Peyer's patch (tissue), 4 donors: ENCODE measurements at regions not wholly inside any gene's neighbourhood (a gene's known extent, or its start where the extent isn't known, plus 50 kb on each side); places are given as distances from the start of the nearest gene placed in this dataset.

Experiments
- POLR2A ChIP-seq, 2 donors: fragments of 450-650 bp; IDR thresholded peaks; one replicate each; pipeline ENCODE4 v1.5.1; 2017; ENCODE audit warnings: antibody characterized with exemption in 2 of 2, mild to moderate bottlenecking in 2 of 2, moderate library complexity in 2 of 2
- TF ChIP-seq, protein P1 (sequence below), 6 experiments: fragments of 450-650 bp in 4 of 6; fragments of 200-600 bp in 2 of 6; sonication (generic) in 1 of 6; IDR thresholded peaks; one replicate each; pipeline ENCODE4 v1.5.1; 2017 to 2019; ENCODE audit warnings: antibody characterized with exemption in 6 of 6, mild to moderate bottlenecking in 3 of 6, moderate library complexity in 1 of 6

DNA sequence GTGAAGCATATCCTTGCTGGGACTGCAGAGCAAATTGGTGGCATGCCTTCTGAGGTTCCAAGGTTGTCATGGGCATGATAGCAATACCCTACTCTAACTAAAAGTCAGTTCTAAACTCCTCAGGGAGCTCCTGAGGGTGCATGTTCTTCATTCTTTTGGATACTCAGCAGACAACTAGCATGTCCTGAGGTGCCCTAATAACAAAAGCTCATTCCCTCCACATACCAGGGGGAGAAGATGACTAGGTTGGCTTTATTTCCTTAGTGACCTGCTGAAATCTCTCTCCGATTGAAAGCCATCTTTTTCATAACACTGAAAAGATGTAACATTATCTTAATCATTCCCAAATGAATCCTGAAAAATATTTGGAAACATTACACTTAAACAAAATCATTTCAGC lies 188.7 kb upstream of the IGF1 start:
- TF ChIP-seq, protein P1, sequence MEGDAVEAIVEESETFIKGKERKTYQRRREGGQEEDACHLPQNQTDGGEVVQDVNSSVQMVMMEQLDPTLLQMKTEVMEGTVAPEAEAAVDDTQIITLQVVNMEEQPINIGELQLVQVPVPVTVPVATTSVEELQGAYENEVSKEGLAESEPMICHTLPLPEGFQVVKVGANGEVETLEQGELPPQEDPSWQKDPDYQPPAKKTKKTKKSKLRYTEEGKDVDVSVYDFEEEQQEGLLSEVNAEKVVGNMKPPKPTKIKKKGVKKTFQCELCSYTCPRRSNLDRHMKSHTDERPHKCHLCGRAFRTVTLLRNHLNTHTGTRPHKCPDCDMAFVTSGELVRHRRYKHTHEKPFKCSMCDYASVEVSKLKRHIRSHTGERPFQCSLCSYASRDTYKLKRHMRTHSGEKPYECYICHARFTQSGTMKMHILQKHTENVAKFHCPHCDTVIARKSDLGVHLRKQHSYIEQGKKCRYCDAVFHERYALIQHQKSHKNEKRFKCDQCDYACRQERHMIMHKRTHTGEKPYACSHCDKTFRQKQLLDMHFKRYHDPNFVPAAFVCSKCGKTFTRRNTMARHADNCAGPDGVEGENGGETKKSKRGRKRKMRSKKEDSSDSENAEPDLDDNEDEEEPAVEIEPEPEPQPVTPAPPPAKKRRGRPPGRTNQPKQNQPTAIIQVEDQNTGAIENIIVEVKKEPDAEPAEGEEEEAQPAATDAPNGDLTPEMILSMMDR (IDR thresholded peaks at IDR 0.05): no peak
- TF ChIP-seq POLR2A (IDR thresholded peaks at IDR 0.05): no peak
